OCI-LY1 (cell line): ENCODE measurements at regions not wholly inside any gene's neighbourhood (a gene's known extent, or its start where the extent isn't known, plus 50 kb on each side); places are given as distances from the start of the nearest gene placed in this dataset.

Experiments
- H2AFZ ChIP-seq: fragments of 200-600 bp; sonication (generic), shearing (Covaris generic); 2 replicates; pipeline ENCODE4 v1.6.0; 2014; ENCODE audit warnings: antibody characterized with exemption, mild to moderate bottlenecking, low read length
- H3F3A ChIP-seq: fragments of 200-600 bp; sonication (generic), shearing (Covaris generic); 2 replicates; pipeline ENCODE4 v1.6.0; 2014; ENCODE audit warnings: mild to moderate bottlenecking, antibody characterized with exemption, low read length, moderate library complexity; ENCODE audit not compliant: insufficient read depth
- H3K27ac ChIP-seq: fragments of 200-600 bp; sonication (generic); 2 replicates; pipeline ENCODE4 v1.5.1; 2014; ENCODE audit warnings: low read length, mixed run types, mild to moderate bottlenecking, low read depth; ENCODE audit not compliant: poor library complexity, severe bottlenecking
- H3K27me3 ChIP-seq: fragments of 200-600 bp; sonication (generic); 2 replicates; pipeline ENCODE4 v1.6.0; 2014; ENCODE audit warnings: antibody characterized with exemption, mild to moderate bottlenecking, low read length, moderate library complexity; ENCODE audit not compliant: insufficient read depth
- H3K36me3 ChIP-seq: fragments of 200-600 bp; sonication (generic); 2 replicates; pipeline ENCODE4 v1.6.1; 2014; ENCODE audit warnings: mild to moderate bottlenecking, antibody characterized with exemption, low read length, moderate library complexity, mixed read lengths; ENCODE audit not compliant: insufficient read depth
- H3K4me1 ChIP-seq: fragments of 200-600 bp; sonication (generic); 2 replicates; pipeline ENCODE4 v1.5.1; 2014; ENCODE audit warnings: mild to moderate bottlenecking, low read length, moderate library complexity; ENCODE audit not compliant: insufficient read depth, severe bottlenecking
- H3K4me2 ChIP-seq: fragments of 200-600 bp; sonication (generic), shearing (Covaris generic); 2 replicates; pipeline ENCODE4 v1.6.1; 2014; ENCODE audit warnings: low read length
- H3K4me3 ChIP-seq: fragments of 200-600 bp; sonication (generic); 2 replicates; pipeline ENCODE4 v1.5.1; 2014; ENCODE audit warnings: low read length, low read depth, mild to moderate bottlenecking, mixed read lengths; ENCODE audit not compliant: poor library complexity, severe bottlenecking
- H3K79me2 ChIP-seq: fragments of 200-600 bp; shearing (Covaris generic); 2 replicates; pipeline ENCODE4 v1.6.1; 2016; ENCODE audit warnings: mixed run types, low read length, mixed read lengths; ENCODE audit not compliant: insufficient read depth
- H3K9ac ChIP-seq: fragments of 200-600 bp; sonication (generic), shearing (Covaris generic); 2 replicates; pipeline ENCODE4 v1.6.1; 2014; ENCODE audit warnings: mild to moderate bottlenecking, low read length, mixed read lengths
- H3K9me2 ChIP-seq: fragments of 200-600 bp; sonication (generic), shearing (Covaris generic); 2 replicates; pipeline ENCODE4 v1.6.1; 2014; ENCODE audit warnings: low read depth, mild to moderate bottlenecking, low read length, mixed read lengths
- H3K9me3 ChIP-seq: fragments of 200-600 bp; shearing (Covaris generic); 2 replicates; pipeline ENCODE4 v1.6.1; 2014; ENCODE audit warnings: low read length, mixed read lengths
- H4K20me1 ChIP-seq: fragments of 200-600 bp; sonication (generic), shearing (Covaris generic); 2 replicates; pipeline ENCODE4 v1.6.0; 2016; ENCODE audit warnings: mild to moderate bottlenecking, low read length; ENCODE audit not compliant: insufficient read depth
- EZH2 ChIP-seq: fragments of 200-600 bp; sonication (generic), shearing (Covaris generic); IDR thresholded peaks from 2 replicates; pipeline ENCODE4 v1.8.0; 2017; ENCODE audit warnings: borderline replicate concordance, mixed run types, mild to moderate bottlenecking, antibody characterized with exemption, low read length, moderate library complexity, mixed read lengths
- TF ChIP-seq, protein P1 (sequence below): fragments of 200-600 bp; sonication (generic), shearing (Covaris generic); IDR thresholded peaks from 2 replicates; pipeline ENCODE4 v1.5.1; 2017; ENCODE audit warnings: mild to moderate bottlenecking, antibody characterized with exemption, low read length, moderate library complexity, mixed read lengths

GRCh38 chr7:153675131-153675530 is 377.1 kb upstream of the DPP6 start:
- Histone ChIP-seq H3K9ac (no peak overlapping the region), H3K36me3 (no peaks in the 10 kb centered on the region), H3F3A (no peaks in the 10 kb centered on the region), H3K27ac (no peak overlapping the region), H3K4me3 (no peak overlapping the region), H2AFZ (no peak overlapping the region), H3K27me3 (no peaks in the 10 kb centered on the region), H3K9me3 (no peaks in the 10 kb centered on the region), H4K20me1 (no peaks in the 10 kb centered on the region), H3K79me2 (no peaks in the 10 kb centered on the region), H3K4me2 (no peak overlapping the region), H3K9me2 (no peaks in the 10 kb centered on the region), H3K4me1 (no peaks in the 10 kb centered on the region)
- TF ChIP-seq, protein P1, sequence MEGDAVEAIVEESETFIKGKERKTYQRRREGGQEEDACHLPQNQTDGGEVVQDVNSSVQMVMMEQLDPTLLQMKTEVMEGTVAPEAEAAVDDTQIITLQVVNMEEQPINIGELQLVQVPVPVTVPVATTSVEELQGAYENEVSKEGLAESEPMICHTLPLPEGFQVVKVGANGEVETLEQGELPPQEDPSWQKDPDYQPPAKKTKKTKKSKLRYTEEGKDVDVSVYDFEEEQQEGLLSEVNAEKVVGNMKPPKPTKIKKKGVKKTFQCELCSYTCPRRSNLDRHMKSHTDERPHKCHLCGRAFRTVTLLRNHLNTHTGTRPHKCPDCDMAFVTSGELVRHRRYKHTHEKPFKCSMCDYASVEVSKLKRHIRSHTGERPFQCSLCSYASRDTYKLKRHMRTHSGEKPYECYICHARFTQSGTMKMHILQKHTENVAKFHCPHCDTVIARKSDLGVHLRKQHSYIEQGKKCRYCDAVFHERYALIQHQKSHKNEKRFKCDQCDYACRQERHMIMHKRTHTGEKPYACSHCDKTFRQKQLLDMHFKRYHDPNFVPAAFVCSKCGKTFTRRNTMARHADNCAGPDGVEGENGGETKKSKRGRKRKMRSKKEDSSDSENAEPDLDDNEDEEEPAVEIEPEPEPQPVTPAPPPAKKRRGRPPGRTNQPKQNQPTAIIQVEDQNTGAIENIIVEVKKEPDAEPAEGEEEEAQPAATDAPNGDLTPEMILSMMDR = no peak
- TF ChIP-seq EZH2 = no peak

GRCh38 chr7:153682628-153683027 is 369.6 kb upstream of the DPP6 start:
- Histone ChIP-seq H2AFZ (no peak overlapping the region), H3K36me3 (no peaks in the 10 kb centered on the region), H3K9ac (no peak overlapping the region), H3F3A (no peaks in the 10 kb centered on the region), H3K9me3 (no peaks in the 10 kb centered on the region), H3K9me2 (no peaks in the 10 kb centered on the region), H3K4me1 (no peaks in the 10 kb centered on the region), H3K27me3 (no peaks in the 10 kb centered on the region), H3K4me2 (no peak overlapping the region), H3K4me3 (no peak overlapping the region), H3K27ac (no peak overlapping the region), H4K20me1 (no peaks in the 10 kb centered on the region), H3K79me2 (no peaks in the 10 kb centered on the region)
- TF ChIP-seq, protein P1 = no peak
- TF ChIP-seq EZH2 = no peak

GRCh38 chr7:153696242-153696641 is 356.0 kb upstream of the DPP6 start:
- TF ChIP-seq, protein P1 = no peak
- no peak for TF ChIP-seq EZH2
- Histone ChIP-seq H3K9ac (no peak overlapping the region), H3K4me3 (no peak overlapping the region), H3K9me2 (no peaks in the 10 kb centered on the region), H3K27me3 (no peaks in the 10 kb centered on the region), H3K9me3 (no peaks in the 10 kb centered on the region), H2AFZ (no peak overlapping the region), H3K4me1 (no peaks in the 10 kb centered on the region), H3K27ac (no peak overlapping the region), H4K20me1 (no peaks in the 10 kb centered on the region), H3K36me3 (no peaks in the 10 kb centered on the region), H3K4me2 (no peak overlapping the region), H3K79me2 (no peaks in the 10 kb centered on the region), H3F3A (no peaks in the 10 kb centered on the region)
